GM12878 (cell line): ENCODE measurements at regions not wholly inside any gene's neighbourhood (a gene's known extent, or its start where the extent isn't known, plus 50 kb on each side); places are given as distances from the start of the nearest gene placed in this dataset.

Experiments
- BMI1 ChIP-seq: fragments of 450-650 bp; IDR thresholded peaks from 2 replicates; pipeline ENCODE4 v1.6.1; 2016; ENCODE audit warnings: mild to moderate bottlenecking, moderate library complexity, borderline replicate concordance
- SKIL ChIP-seq: fragments of 450-650 bp; IDR thresholded peaks from 2 replicates; pipeline ENCODE4 v1.6.1; 2017; ENCODE audit warnings: mild to moderate bottlenecking, low read depth, inconsistent platforms; ENCODE audit not compliant: poor library complexity, severe bottlenecking
- SMC3 ChIP-seq: IDR thresholded peaks from 2 replicates; pipeline ENCODE4 v1.6.1; 2011; ENCODE audit warnings: low read length, improper control_type of control experiment, borderline replicate concordance

GRCh38 chr12:115623764-115624334 lies 653.6 kb downstream of the MED13L start:
- no peak for TF ChIP-seq SMC3
- no peak for TF ChIP-seq BMI1
- TF ChIP-seq SKIL, result no peak
